ENCODE measurements at regions not wholly inside any gene's neighbourhood (a gene's known extent, or its start where the extent isn't known, plus 50 kb on each side); places are given as distances from the start of the nearest gene placed in this dataset.

- no peak for TF ChIP-seq CTCF (IDR thresholded peaks at IDR 0.05)
- no peak for TF ChIP-seq POLR2A (IDR thresholded peaks at IDR 0.05)
These were observed 275.0 kb upstream of the NSMCE3 start for GRCh38 chr15:29544513-29545128.

All from upper lobe of left lung (tissue), 4 donors.